ENCODE measurements at regions not wholly inside any gene's neighbourhood (a gene's known extent, or its start where the extent isn't known, plus 50 kb on each side); places are given as distances from the start of the nearest gene placed in this dataset.

DNA sequence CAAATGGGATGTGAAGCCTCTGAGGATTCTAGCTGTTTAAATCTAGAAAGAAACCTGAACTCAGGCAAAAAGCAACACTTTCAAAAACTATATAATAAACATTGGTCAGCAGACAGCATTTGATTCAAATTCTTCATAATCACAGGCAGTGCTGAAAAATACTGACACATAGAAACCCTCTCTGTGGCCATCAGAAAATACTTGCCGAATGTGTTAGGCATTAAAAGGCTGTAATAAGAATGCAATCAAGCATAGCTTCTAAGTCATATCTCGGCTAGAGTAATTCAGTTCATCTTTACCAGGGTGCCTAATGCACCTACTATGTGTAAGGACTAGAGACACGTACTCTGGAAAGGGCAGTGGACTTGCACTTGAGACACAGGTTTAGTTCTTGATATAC is 405.3 kb upstream of the SGCD start:
- TF ChIP-seq POLR2A (IDR thresholded peaks at IDR 0.05) (no peak), CTCF (IDR thresholded peaks at IDR 0.05) (no peak)
